ENCODE measurements at regions not wholly inside any gene's neighbourhood (a gene's known extent, or its start where the extent isn't known, plus 50 kb on each side); places are given as distances from the start of the nearest gene placed in this dataset.

GRCh38 chr5:102119252-102119651 lies 176.8 kb downstream of the SLCO4C1 start:
- no peak for TF ChIP-seq POLR2A (IDR thresholded peaks at IDR 0.05)
- no peak for TF ChIP-seq CTCF (IDR thresholded peaks at IDR 0.05)
